G401 (cell line): ENCODE measurements at regions not wholly inside any gene's neighbourhood (a gene's known extent, or its start where the extent isn't known, plus 50 kb on each side); places are given as distances from the start of the nearest gene placed in this dataset.

Experiments
- DNase-seq: peaks from one replicate; pipeline ENCODE4 v3.0.0-alpha.2; 2015; ENCODE audit warnings: low spot score
- in situ Hi-C: cut with HindIII; loops from 2 replicates; pipeline ENCODE4 v1.10.0; 2016; ENCODE audit warnings: low sequenced_read_pairs, mixed read lengths

DNA sequence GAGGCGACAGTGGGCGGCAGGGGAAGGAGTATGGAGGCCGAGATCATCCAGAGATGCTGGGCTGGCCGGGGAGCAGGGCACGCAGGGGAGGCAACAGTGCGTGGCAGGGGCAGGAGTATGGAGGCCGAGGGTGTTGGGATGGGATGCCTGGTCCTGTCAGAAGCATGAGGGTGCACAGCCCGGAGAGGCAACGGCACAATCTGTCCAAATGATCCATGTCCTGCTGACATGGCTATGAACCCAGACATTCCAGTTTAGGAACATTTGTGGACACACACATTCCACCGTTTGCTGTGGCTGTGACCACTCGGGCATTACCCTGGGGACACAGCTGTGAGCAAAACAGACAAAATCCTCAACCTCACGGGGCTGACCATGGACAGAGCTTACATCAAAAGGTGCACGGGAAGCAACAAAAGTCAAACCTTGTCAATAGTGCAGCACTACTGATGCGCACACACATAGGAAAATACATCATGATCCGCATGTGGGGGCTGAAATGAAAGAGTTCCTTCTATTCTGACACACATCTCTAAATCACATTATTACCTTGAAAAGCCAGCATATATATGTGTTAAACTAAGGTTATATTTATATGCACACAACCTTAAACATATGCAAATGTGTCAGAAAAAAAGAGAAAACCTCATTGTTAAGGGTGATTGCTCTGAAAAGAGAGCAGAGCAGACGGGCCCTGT is 144.0 kb upstream of the GPC1 start:
- DNase-seq = no peak
- in situ Hi-C loops = no loop called here

GRCh38 chr2:240292035-240292574 is 143.4 kb upstream of the GPC1 start:
- in situ Hi-C loops = no loop called here
- no peak for DNase-seq

DNA sequence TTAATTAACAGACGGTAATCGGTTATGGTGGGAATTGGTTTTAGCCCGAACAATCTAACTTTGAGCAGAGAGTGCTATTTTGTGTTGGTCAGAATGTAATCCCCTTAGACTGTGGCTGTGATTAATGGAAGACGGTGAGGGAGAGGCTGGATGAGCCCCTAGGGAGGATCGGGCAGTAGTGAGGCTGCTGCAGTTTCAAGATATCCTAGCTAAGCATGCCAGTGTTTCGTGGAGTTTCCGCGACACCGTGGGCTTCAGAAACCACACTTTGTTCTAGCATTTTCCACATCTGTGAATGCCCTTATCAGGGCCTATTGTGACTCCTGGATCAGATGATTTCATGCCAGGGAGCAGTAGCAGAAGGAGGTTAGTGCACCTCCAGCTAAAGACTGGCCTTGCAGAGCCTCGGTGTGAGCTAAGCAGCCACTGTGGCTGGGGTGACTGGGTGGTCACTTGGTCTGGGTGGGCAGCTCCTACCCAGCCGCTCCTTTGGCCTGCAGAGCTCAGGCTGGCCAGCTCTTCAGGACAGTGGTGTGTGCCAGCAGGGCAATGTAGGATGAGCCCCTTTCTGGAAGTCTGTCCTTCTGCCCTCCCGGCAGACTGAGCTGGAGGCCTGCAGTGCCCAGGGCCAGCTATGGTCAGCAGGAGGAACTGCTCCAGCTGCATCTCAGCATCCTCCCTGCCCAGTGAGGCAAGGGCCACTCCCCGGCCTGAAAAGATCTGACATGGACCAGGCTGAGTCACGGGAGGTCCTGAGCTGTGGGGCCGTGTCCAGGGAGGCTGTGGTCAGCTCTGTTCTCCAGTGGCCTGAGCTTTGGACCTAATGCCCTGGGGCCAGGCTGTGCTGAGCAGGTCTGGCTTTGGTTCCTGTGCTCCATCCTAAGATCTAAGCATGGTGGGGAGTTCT is 142.6 kb upstream of the GPC1 start:
- DNase-seq = no peak
- in situ Hi-C loops = no loop called here

DNA sequence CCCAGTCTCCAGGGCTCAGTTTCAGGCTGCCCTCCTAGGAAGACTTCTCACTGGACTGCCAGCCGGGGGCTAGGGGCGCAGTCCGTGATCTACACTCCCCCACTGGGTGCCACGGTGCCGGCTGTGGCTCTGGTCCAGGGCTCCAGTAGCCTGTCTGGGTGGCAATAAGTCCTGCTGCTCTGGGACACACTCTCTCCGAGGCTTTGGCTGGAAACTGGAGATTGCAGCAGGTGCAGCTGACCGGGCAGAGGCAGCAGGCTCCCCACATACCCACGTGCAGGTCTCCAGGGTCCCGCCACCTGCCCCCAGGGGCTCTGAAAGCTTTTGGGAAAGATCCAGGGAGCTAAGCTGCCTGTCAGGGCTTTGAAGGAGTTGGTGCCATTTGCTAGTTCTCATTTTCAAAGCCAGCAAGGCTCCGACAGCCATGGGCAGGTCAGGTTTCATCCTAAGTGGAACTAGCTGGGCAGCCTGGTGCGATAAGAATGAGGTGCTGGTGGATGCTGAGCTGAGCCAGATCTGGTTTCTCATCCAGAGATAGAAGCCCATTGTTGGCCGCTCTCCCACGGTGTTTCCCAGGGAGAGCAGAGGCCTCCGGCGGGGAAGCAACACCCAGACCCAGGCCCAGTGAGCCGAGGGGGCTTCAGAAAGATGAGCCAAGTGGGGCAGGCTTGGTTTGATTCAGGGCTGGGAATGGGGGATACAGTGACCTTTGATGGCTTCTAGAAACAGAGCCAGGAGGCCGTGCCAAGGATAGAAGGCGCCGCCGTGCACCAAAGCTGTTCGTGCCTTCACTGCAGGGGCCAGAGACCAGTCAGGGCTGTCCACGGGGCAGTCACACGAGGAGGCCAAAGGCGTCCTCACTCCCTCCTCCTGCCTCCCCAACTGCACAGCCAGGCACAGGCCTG is 141.7 kb upstream of the GPC1 start:
- in situ Hi-C loops = no loop called here
- no peak for DNase-seq

- no peak for DNase-seq
These were observed 140.9 kb upstream of the GPC1 start for GRCh38 chr2:240294514-240294913.

DNA sequence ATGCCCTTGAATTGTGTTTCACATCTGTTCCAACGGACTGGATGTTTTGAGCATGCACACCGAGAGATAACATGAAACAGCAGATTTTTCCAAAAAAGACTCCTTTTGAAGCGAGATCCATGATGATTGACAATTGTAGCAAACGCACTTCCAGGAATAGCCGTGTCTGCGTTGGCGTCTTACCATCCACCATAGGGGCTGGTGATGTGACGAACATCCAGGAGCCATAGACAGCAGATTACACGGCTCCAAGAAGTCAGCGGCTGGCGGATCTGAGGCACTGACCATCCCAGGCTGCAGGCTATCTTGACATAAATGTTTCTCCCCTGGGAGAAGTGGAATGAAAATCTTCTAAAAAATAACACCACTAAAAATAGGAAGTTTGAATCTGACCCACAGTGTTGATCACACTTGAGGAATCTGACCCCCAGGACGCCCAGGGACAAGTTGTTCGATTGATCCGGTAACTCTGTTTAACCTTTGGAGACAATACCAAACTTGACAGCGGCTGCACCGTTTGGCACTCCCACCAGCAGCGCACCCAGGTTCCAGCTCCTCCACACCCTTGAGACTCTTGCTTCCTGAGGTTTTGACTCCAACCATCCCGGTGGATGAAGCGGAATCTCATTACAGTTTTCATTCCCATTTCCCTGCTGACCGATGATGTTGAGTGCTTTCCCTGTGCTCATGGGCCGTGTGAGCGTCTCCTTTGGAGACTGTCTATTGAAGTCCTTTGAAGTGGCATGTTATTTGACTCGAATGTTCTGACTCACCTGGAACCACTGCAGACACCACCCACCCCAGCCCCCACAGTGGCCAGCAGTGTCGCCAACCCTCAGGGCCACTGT is 140.0 kb upstream of the GPC1 start:
- DNase-seq = no peak
- in situ Hi-C loops = no loop called here

More at GRCh38 chr2:240294514-240294913, 140.9 kb upstream of the GPC1 start:
- in situ Hi-C loops = no loop called here

DNA sequence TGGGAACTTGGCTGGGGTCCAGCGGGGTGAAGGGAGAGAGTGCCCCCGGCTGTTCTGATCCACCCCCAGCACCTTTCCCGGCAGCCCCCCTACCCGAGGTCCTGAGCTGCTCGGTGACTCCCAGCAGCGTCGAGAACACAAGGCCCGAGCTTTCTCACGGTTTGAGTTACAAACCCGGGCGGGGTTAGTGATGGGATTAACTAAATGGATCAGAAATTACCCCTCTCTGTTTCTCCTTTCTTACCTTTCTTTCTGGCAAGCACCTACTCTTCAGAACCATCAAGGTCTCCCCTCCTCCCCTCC is 139.4 kb upstream of the GPC1 start:
- in situ Hi-C loops = no loop called here
- no peak for DNase-seq

DNA sequence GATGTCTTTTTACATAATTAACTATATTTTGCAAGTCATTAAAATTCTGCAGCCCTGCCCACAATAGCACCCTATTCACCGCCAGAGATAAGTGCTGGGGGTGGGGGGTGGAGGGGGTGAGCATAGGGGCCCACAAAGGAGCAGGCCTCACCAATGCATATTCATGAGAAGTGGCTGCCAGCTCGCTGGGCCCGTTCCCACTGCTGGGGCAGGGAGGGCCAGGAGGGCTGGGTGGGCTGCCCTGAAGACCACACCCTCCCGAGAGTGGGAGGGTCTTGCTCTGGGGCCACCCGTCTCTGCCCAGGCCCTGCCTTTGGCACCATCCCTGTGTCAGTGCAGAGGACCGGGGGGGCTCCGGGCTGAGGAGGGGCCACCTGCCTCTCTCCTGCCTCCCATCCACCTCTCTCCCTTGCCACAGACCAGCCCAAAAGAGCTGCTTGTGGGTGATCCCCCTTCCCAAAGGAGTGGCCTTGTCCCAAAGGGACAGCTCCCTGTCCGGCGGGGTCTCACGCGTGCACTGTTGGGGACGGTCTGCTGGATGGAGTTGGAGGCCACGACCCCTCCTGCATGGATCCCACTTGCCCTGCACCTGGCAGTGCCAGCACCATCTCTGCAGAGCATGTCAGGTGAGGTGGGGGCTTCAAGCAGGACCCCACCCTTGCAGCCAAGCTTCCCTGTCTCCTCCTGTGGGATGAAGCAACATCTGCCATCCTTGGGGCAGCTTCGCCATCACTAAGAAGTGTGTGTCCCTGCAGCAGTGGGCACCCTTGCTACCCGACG is 138.8 kb upstream of the GPC1 start:
- in situ Hi-C loops = no loop called here
- no peak for DNase-seq

- peak; percentile 41 for DNase-seq
- in situ Hi-C loops = no loop called here
These were observed 138.0 kb upstream of the GPC1 start for GRCh38 chr2:240297256-240298116.

DNA sequence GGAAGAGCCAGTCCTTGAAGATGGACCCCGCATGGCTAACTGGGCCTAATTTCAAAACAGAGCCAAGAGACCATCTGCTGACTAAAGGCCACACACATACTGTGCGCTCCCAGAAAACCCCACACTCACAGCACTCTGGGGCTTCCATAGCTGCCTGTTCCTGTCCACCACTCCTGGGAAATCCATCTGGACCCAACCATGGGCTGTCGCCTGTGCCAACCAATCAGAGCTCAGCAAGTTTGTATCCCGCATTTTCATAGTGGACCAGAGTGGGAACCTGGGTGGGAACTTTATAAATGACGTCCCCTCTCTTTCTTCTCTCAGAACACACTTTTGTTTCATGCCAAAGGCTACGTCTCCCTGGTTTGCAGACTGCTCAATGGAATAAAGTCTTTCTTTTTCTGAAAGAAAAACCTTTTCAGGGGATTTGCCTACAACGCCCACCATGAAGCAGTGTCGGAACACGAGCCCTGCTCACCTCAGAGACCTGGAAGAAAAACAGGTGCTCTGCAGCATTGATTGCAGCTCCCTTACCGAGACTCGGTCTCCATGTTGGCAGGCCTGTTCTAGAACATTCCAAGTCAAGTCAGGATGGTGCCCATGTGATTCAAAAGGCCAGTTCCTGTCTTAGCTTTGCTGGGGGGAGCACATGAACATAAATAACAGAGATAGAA is 137.2 kb upstream of the GPC1 start:
- DNase-seq = peak; percentile 77
- in situ Hi-C loops = no loop called here

- no peak for DNase-seq
- in situ Hi-C loops = no loop called here
These were observed 136.4 kb upstream of the GPC1 start for GRCh38 chr2:240298803-240299709.

- in situ Hi-C loops = no loop called here
- no peak for DNase-seq
These were observed 135.8 kb upstream of the GPC1 start for GRCh38 chr2:240299710-240300068.

- in situ Hi-C loops = no loop called here
- peak; percentile 83 for DNase-seq
These were observed 135.1 kb upstream of the GPC1 start for GRCh38 chr2:240300261-240300821.

DNA sequence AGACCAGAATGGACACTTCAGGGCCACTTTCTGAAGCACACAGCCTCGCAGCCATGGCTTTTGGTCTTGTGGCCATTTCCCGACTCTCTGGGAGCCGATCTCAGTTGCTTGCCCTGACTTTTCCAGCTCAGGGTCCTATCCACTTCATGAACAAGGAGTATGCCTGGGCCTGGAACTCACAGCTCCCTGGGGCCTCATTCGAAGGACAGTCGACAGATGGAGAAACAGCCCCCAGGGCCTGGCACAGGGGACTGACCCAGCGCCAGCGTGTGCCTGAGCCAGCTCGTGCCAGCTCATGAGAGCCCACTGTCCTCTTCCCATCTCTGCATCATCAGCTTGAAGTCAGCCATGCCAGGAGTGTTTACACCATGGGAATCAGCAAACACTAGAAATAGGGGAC is 134.6 kb upstream of the GPC1 start:
- no peak for DNase-seq
- in situ Hi-C loops = no loop called here

GRCh38 chr2:240301256-240301795 is 134.1 kb upstream of the GPC1 start:
- DNase-seq = no peak
- in situ Hi-C loops = no loop called here
